ENCODE measurements at regions not wholly inside any gene's neighbourhood (a gene's known extent, or its start where the extent isn't known, plus 50 kb on each side); places are given as distances from the start of the nearest gene placed in this dataset.
"Not testable (repeated sequence)": the region's sequence is repeated elsewhere in the genome, so short reads cannot be mapped to it uniquely, and the experiment has no call there.

DNA sequence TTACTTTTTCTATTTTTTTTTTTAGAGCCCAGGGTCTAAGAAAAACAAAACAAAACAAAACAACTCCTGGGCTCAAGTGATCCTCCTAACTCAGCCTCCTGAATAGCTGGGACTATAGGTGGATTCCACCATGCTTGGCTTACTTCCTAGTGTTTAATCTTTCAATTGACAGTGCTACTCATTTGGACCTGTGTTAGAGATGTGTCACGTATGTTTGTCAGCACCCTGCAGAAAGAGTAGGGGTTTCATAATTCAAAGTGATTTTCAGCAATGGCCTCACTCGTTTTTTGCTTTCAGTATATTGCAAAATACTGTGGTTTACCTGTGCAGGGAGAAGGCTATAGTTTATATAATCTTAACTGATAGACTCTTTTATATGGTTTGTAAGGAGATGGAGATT lies 71.6 kb upstream of the TEX13D start:
- no peak for DNase-seq (ENCODE audit: low read depth in 2 of 2)
- no peak overlapping the region for H3K4me3 ChIP-seq (replicated peaks in 1 of 2; ENCODE audit: low read depth in 2 of 2, low read length in 2 of 2)
- TF ChIP-seq, protein P1, sequence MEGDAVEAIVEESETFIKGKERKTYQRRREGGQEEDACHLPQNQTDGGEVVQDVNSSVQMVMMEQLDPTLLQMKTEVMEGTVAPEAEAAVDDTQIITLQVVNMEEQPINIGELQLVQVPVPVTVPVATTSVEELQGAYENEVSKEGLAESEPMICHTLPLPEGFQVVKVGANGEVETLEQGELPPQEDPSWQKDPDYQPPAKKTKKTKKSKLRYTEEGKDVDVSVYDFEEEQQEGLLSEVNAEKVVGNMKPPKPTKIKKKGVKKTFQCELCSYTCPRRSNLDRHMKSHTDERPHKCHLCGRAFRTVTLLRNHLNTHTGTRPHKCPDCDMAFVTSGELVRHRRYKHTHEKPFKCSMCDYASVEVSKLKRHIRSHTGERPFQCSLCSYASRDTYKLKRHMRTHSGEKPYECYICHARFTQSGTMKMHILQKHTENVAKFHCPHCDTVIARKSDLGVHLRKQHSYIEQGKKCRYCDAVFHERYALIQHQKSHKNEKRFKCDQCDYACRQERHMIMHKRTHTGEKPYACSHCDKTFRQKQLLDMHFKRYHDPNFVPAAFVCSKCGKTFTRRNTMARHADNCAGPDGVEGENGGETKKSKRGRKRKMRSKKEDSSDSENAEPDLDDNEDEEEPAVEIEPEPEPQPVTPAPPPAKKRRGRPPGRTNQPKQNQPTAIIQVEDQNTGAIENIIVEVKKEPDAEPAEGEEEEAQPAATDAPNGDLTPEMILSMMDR (IDR thresholded peaks at IDR 0.05; ENCODE audit: low read depth, low read length) = no peak

DNA sequence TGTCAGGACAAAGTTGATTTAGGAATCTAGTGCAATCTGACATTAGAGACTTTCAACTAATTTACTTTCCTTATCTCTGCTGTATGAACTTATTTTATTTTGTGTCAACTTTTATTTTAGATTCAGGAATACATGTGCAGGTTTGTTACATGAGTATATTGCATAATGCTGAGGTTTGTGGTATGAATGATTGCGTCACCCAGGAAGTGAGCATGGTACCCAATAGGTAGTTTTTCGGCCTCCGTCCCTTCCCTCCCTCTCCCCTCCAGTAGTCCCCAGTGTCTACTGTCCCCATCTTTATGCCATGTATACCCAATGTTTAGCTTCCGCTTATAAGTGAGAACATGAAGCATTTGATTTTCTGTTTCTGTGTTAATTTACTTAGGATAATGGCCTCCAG lies 68.7 kb upstream of the TEX13D start:
- DNase-seq (ENCODE audit: low read depth in 2 of 2) = no peak
- TF ChIP-seq, protein P1 (IDR thresholded peaks at IDR 0.05; ENCODE audit: low read depth, low read length) = no peak
- no peak overlapping the region for H3K4me3 ChIP-seq (replicated peaks in 1 of 2; ENCODE audit: low read depth in 2 of 2, low read length in 2 of 2)

DNA sequence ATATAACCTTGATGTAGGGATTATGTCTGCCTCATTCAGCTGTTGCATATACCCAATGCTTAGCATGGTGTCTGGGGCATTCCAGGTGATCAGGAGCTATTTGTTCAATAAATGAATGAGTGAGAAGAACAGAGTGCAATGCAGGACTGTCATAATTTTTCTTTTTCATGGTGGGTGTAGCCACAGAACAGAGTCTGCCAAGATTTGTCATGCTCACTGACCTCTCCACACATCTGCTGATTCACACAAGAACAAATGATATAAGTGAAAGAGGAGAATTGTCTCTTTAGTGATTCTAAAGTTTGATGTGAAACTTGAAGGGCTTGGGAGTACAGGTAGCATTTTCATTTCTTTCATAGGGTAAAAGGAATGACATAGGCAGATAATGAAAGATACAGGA lies 64.4 kb upstream of the TEX13D start:
- DNase-seq (ENCODE audit: low read depth in 2 of 2) = no peak
- TF ChIP-seq, protein P1 (IDR thresholded peaks at IDR 0.05; ENCODE audit: low read depth, low read length) = no peak
- no peak overlapping the region for H3K4me3 ChIP-seq (replicated peaks in 1 of 2; ENCODE audit: low read depth in 2 of 2, low read length in 2 of 2)

DNA sequence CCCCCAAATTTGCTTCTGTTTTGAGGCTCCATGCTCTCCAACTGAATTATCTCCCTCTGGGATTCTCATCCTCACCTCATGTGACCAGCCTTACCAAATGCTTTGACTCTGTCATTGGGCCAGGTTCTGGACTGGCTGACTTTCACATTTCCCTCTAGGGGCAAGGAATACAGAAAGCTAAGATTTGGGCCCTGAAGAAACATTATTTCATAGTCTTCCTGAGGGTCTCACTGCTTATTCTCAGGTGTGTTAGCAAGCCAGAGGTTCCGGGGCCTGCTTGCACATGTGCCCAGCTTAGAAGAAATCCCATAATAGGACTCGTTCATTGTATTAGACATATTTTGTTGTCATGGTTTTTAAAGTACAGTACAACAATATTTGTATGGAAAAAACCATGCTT lies 62.6 kb upstream of the TEX13D start:
- TF ChIP-seq, protein P1 (IDR thresholded peaks at IDR 0.05; ENCODE audit: low read depth, low read length) = no peak
- no peak for DNase-seq (ENCODE audit: low read depth in 2 of 2)
- no peak overlapping the region for H3K4me3 ChIP-seq (replicated peaks in 1 of 2; ENCODE audit: low read depth in 2 of 2, low read length in 2 of 2)

DNA sequence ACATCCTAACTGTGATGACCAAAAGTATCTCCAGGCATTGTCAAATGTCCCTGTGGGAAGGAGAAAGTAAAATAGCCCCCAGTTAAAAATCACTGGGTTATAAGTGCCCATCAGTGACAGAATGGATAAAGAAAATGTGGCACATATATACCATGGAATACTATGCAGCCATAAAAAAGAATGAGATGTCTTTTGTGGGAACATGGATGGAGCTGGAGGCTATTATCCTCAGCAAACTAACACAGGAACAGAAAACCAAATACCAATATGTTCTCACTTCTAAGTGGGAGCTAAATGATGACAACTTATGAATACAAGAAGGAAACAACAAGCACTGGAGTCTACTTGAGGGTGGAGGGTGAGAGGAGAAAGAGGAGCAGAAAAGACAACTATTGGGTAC lies 60.9 kb upstream of the TEX13D start:
- not testable (repeated sequence) for H3K4me3 ChIP-seq (replicated peaks in 1 of 2; ENCODE audit: low read depth in 2 of 2, low read length in 2 of 2); DNase-seq (ENCODE audit: low read depth in 2 of 2)

DNA sequence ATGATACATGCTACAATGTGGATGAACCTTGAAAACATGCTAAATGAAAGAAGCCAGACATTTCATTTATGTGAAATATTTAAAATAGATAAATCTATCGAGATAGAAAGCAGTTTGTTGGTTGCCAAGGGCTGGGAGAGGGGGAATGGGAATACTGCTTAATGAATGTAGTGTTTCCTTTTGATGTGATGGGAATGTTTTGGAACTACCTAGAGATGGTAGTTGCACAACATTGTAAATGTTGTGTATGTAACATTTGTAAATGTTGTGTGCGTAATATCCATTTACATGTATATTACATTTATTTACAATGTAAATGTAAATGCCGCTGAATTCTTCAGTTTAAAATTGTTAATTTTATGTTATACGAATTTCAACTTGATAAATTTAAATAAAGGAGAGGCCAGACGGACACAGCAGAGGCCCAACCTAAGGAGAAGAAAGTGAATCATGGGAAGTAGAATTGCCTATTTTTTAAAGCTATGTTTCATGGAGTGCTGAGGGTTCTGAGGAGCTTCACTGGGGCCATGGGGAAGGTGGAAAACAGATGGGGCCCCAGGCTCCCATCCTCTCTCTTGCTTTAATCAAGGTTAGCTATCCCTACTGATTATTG lies 60.0 kb upstream of the TEX13D start:
- no peak for DNase-seq (ENCODE audit: low read depth in 2 of 2)
- TF ChIP-seq, protein P1 (IDR thresholded peaks at IDR 0.05; ENCODE audit: low read depth, low read length) = no peak
- no peak overlapping the region for H3K4me3 ChIP-seq (replicated peaks in 1 of 2; ENCODE audit: low read depth in 2 of 2, low read length in 2 of 2)

DNA sequence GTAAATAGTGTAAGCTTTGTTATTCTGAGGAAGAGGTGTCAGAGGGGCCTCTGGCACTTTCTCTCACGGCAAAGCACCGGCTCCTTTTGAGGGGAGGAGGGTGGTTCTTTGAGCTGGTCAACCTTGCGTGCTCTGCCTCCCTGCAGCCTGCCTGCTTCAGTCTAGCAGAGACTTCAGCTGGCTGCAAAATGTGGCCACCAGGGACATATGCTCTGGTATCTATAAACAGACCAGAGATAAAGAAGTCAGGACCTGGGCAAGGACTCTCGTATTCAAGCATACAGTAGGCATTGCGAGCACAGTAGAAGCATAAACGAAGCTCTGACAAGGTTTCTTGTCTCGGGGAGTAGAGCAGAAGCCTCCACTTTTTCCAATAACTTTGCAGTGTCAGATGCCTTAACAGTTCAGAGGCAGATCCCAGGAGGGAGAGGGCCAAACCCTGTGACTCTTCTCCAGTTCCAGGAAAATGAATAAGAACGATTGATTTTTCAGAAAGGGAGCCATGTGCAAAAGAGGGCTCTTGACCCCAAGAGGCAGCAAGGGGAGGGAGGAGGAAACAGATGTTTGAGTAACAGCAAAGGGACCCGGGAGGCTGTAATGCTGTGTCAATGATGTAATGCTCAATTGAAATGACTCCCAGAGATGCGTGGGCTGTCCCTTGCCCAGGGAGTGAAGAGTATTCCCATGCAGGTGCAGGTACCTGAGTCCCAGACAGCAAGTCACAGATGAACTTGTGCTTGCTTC lies 57.9 kb upstream of the TEX13D start:
- DNase-seq (ENCODE audit: low read depth in 2 of 2) = no peak
- no peak overlapping the region for H3K4me3 ChIP-seq (replicated peaks in 1 of 2; ENCODE audit: low read depth in 2 of 2, low read length in 2 of 2)
- TF ChIP-seq, protein P1 (IDR thresholded peaks at IDR 0.05; ENCODE audit: low read depth, low read length) = no peak
